AG04449 (cell line): ENCODE measurements at regions not wholly inside any gene's neighbourhood (a gene's known extent, or its start where the extent isn't known, plus 50 kb on each side); places are given as distances from the start of the nearest gene placed in this dataset.

ENCODE experiments used
- CTCF ChIA-PET: fragments of 350-600 bp; formaldehyde crosslinking; extraction: SDS; loops from one replicate; lab custom pipeline; 2021; ENCODE audit warnings: antibody characterized with exemption; lab: Yijun Ruan, JAX
- POLR2A ChIA-PET: fragments of 400-600, 350-600 bp; formaldehyde crosslinking; extraction: SDS; loops from one replicate; lab custom pipeline; 2020; ENCODE audit warnings: antibody characterized with exemption, inconsistent platforms; lab: Yijun Ruan, JAX
- DNase-seq: peaks from one replicate; pipeline ENCODE4 v3.0.0-alpha.2; 2010; ENCODE audit warnings: low read depth, low spot score
- H3K4me3 ChIP-seq: 2 replicates; pipeline ENCODE4 v1.5.1; 2011; ENCODE audit warnings: low read depth, mild to moderate bottlenecking, control low read depth, low read length
- TF ChIP-seq, protein P1 (sequence below): IDR thresholded peaks from one replicate; pipeline ENCODE4 v1.5.1; 2011; ENCODE audit warnings: mild to moderate bottlenecking, moderate library complexity, low read length, control low read depth, inconsistent platforms; ENCODE audit not compliant: insufficient read depth; ENCODE audit errors: missing control alignments

GRCh38 chr2:66698576-66699239 lies 263.8 kb downstream of the MEIS1 start:
- H3K4me3 ChIP-seq = no peak overlapping the region
- CTCF ChIA-PET = interaction anchor here (1.0 kb wide), 1 partner anchor 10 kb away, joined by 4 read pairs; no protein-coding TSS in a partner anchor
- TF ChIP-seq, protein P1, sequence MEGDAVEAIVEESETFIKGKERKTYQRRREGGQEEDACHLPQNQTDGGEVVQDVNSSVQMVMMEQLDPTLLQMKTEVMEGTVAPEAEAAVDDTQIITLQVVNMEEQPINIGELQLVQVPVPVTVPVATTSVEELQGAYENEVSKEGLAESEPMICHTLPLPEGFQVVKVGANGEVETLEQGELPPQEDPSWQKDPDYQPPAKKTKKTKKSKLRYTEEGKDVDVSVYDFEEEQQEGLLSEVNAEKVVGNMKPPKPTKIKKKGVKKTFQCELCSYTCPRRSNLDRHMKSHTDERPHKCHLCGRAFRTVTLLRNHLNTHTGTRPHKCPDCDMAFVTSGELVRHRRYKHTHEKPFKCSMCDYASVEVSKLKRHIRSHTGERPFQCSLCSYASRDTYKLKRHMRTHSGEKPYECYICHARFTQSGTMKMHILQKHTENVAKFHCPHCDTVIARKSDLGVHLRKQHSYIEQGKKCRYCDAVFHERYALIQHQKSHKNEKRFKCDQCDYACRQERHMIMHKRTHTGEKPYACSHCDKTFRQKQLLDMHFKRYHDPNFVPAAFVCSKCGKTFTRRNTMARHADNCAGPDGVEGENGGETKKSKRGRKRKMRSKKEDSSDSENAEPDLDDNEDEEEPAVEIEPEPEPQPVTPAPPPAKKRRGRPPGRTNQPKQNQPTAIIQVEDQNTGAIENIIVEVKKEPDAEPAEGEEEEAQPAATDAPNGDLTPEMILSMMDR = no peak
- POLR2A ChIA-PET = no interaction called here
- no peak for DNase-seq

DNA sequence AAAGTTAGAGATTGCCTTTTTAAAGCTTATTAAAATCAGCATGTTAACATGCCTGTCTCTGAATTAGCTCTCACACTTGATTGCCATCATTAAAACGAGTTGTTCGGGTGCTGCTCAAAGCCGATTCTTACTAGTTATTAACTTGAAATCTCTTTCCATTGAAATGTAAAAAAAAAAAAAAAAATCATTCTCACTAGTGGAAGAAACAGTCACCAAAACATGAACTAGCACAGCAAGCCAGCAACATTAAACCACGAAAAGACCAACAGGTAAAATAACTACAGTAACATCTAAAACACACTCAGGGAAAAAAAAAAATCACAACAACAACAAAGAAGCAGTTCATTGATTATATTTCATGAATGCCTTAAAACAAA lies 264.5 kb downstream of the MEIS1 start:
- TF ChIP-seq, protein P1 = no peak
- H3K4me3 ChIP-seq = no peak overlapping the region
- ChIA-PET CTCF (no interaction called here), POLR2A (no interaction called here)
- DNase-seq = no peak

DNA sequence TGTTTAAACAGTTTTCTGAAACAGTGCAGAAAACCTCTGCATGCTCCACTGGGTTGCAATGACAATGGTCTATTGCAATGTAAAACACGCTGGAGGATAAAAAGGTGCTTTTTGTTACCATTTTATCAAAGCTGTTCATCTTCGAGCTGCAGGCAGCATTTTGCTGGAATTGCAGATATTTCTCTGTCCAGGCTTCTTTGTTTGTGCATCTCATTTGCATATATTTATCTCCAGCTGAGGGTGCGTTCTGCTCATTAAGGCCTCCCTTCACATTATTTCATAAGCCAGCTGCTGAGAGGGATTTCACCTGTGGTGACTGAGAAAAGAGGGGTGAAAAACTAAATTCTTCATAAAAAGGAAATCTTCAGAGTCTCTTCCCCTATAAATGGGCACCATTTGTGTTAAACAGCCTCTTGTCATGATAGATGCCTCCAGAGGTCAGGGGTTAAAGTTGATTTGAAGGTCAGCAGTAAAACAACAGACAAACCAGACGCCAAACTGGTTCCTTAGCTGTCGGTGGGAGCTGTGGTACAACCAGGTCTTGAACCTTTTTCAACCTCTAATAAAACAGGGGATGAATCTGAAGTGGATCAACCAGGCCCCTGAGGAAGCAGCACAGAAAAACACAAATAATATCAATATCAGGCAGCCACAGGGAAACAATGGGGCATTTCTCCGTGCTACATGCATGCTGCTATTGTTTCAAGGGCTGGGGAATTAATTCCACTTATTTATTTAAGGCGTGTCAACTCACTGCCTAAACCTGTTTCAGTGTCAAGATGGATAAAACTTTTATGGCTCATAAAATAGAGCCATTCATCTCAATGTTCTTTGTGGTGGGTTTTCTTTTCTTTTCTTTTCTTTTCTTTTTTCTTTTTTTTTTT lies 265.1 kb downstream of the MEIS1 start:
- ChIA-PET POLR2A (no interaction called here), CTCF (no interaction called here)
- no peak overlapping the region for H3K4me3 ChIP-seq
- TF ChIP-seq, protein P1 = no peak
- DNase-seq = no peak

GRCh38 chr2:66700677-66701066 lies 265.7 kb downstream of the MEIS1 start:
- DNase-seq = no peak
- TF ChIP-seq, protein P1 = no peak
- ChIA-PET POLR2A (no interaction called here), CTCF (no interaction called here)
- H3K4me3 ChIP-seq = no peak overlapping the region

DNA sequence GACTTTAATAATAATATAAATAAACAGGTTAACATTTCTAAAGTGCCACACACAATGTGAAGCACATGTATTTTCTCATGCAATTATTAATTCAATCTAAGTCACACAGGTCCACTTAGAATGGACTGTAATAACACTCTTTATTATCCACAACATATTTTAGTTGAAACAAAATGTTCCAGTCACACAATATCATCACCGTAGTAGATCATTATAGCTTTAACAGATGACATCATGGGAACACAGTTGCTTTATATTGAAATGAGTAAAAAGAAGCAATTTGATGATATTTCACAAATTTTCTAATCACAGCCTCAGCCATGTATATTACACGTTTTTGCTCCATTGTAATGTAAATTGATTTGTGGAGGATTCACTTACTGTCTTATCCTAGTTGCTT lies 266.3 kb downstream of the MEIS1 start:
- no peak for DNase-seq
- CTCF ChIA-PET = no interaction called here
- TF ChIP-seq, protein P1 = no peak

DNA sequence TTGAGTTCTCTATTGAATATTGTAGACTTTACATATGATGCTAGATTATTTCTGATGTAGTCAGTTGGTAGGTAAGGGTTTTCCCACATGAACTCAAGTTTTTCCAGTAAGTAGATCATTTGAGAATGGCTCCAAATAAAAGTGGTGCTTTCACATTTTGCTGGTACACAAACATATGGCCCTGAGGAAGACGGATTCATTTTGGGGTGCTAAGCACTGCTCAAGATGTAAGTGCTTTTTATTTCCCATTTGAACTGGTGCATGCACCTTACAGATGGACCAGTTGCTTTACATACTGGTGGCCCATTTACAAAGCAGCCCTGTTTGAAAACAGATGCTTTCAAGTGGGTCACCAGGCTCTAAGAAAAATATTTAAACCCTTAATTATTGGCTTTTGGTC lies 266.7 kb downstream of the MEIS1 start:
- CTCF ChIA-PET = no interaction called here
- no peak overlapping the region for H3K4me3 ChIP-seq
- no peak for DNase-seq
- TF ChIP-seq, protein P1 = no peak
- POLR2A ChIA-PET = no interaction called here

More for the DNA sequence above, 266.3 kb downstream of the MEIS1 start:
- no peak overlapping the region for H3K4me3 ChIP-seq
- POLR2A ChIA-PET = no interaction called here
